ENCODE measurements at regions not wholly inside any gene's neighbourhood (a gene's known extent, or its start where the extent isn't known, plus 50 kb on each side); places are given as distances from the start of the nearest gene placed in this dataset.

DNA sequence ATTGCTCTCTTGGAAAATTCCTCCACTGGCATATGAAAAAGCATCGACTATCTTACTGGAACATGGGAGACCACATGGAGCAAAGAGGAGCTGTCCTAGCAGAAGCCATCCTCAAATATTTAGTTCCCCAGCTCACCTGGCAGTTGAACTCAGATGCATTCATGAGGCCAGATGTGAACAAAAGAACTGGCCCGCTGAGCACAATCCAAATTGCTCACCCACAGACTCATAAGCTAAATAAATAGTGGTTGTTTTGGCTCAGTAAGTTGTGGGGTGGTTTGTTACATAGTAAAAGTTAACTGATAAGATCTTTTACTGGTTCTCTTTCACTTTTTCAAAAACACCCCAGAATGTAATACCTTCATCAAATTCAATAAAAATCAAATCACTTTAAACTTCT lies 108.6 kb upstream of the CWC22 start:
- no peak overlapping the region for H3K9ac ChIP-seq (ENCODE audit: low read length)
- H3K27ac ChIP-seq (ENCODE audit: low read depth, low read length): no peak overlapping the region
- no peaks in the 10 kb centered on the region for H3K4me1 ChIP-seq (ENCODE audit: control insufficient read depth, insufficient read depth, low read length)
- no peak overlapping the region for H3K4me3 ChIP-seq (ENCODE audit: low read depth, low read length)
- H3K36me3 ChIP-seq (ENCODE audit: control insufficient read depth, insufficient read depth, low read length): no peaks in the 10 kb centered on the region
- no peaks in the 10 kb centered on the region for H3K27me3 ChIP-seq (ENCODE audit: control insufficient read depth, insufficient read depth, low read length)
- H3K9me3 ChIP-seq (ENCODE audit: control insufficient read depth, insufficient read depth, low read depth, low read length): no peaks in the 10 kb centered on the region; the same call in 1 of the 2 replicates

- H3K27ac ChIP-seq (ENCODE audit: low read depth, low read length): no peak overlapping the region
- H3K4me3 ChIP-seq (ENCODE audit: low read depth, low read length): no peak overlapping the region
- no peak overlapping the region for H3K9ac ChIP-seq (ENCODE audit: low read length)
- no peaks in the 10 kb centered on the region; the same call in 1 of the 2 replicates for H3K9me3 ChIP-seq (ENCODE audit: control insufficient read depth, insufficient read depth, low read depth, low read length)
- H3K27me3 ChIP-seq (ENCODE audit: control insufficient read depth, insufficient read depth, low read length): no peaks in the 10 kb centered on the region
- H3K36me3 ChIP-seq (ENCODE audit: control insufficient read depth, insufficient read depth, low read length): no peaks in the 10 kb centered on the region
- no peaks in the 10 kb centered on the region for H3K4me1 ChIP-seq (ENCODE audit: control insufficient read depth, insufficient read depth, low read length)
These were observed 108.2 kb upstream of the CWC22 start for GRCh38 chr2:180115269-180115668.

GRCh38 chr2:180111901-180112300 lies 104.8 kb upstream of the CWC22 start:
- H3K9me3 ChIP-seq (ENCODE audit: control insufficient read depth, insufficient read depth, low read depth, low read length): no peaks in the 10 kb centered on the region; the same call in 1 of the 2 replicates
- H3K36me3 ChIP-seq (ENCODE audit: control insufficient read depth, insufficient read depth, low read length): no peaks in the 10 kb centered on the region
- H3K4me1 ChIP-seq (ENCODE audit: control insufficient read depth, insufficient read depth, low read length): no peaks in the 10 kb centered on the region
- H3K27ac ChIP-seq (ENCODE audit: low read depth, low read length): no peak overlapping the region
- H3K9ac ChIP-seq (ENCODE audit: low read length): no peak overlapping the region
- H3K27me3 ChIP-seq (ENCODE audit: control insufficient read depth, insufficient read depth, low read length): no peaks in the 10 kb centered on the region
- H3K4me3 ChIP-seq (ENCODE audit: low read depth, low read length): no peak overlapping the region

DNA sequence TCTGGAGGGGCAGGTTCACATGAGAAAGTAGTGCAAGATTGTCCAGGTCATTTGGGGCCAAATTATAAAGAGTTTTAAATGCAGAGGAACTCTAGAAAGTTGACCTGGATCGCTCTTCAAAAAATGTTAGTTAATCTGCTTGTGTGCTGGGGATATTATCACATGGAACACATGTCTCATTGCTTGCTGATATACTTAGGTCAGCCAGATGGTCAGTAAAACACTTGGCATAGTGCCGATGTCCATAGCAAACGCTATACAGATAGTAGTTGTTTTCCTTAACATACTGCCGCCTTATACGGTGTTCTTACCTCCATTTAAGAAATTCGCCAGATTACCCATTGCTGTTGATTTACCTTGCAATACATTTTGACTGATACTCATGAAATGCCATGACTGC lies 103.4 kb upstream of the CWC22 start:
- H3K4me3 ChIP-seq (ENCODE audit: low read depth, low read length): no peak overlapping the region
- H3K27me3 ChIP-seq (ENCODE audit: control insufficient read depth, insufficient read depth, low read length): no peaks in the 10 kb centered on the region
- H3K9ac ChIP-seq (ENCODE audit: low read length): no peak overlapping the region
- no peaks in the 10 kb centered on the region for H3K9me3 ChIP-seq (ENCODE audit: control insufficient read depth, insufficient read depth, low read depth, low read length)
- no peaks in the 10 kb centered on the region for H3K36me3 ChIP-seq (ENCODE audit: control insufficient read depth, insufficient read depth, low read length)
- H3K27ac ChIP-seq (ENCODE audit: low read depth, low read length): no peak overlapping the region
- H3K4me1 ChIP-seq (ENCODE audit: control insufficient read depth, insufficient read depth, low read length): no peaks in the 10 kb centered on the region

GRCh38 chr2:180101846-180102245 lies 94.7 kb upstream of the CWC22 start:
- Histone ChIP-seq H3K36me3 (ENCODE audit: control insufficient read depth, insufficient read depth, low read length) (no peaks in the 10 kb centered on the region), H3K9ac (ENCODE audit: low read length) (no peak overlapping the region), H3K9me3 (ENCODE audit: control insufficient read depth, insufficient read depth, low read depth, low read length) (no peaks in the 10 kb centered on the region), H3K4me3 (ENCODE audit: low read depth, low read length) (no peak overlapping the region), H3K27me3 (ENCODE audit: control insufficient read depth, insufficient read depth, low read length) (no peaks in the 10 kb centered on the region), H3K27ac (ENCODE audit: low read depth, low read length) (no peak overlapping the region), H3K4me1 (ENCODE audit: control insufficient read depth, insufficient read depth, low read length) (no peaks in the 10 kb centered on the region)

- no peaks in the 10 kb centered on the region for H3K27me3 ChIP-seq (ENCODE audit: control insufficient read depth, insufficient read depth, low read length)
- H3K4me3 ChIP-seq (ENCODE audit: low read depth, low read length): no peak overlapping the region
- H3K36me3 ChIP-seq (ENCODE audit: control insufficient read depth, insufficient read depth, low read length): no peaks in the 10 kb centered on the region
These were observed 92.2 kb upstream of the CWC22 start for GRCh38 chr2:180099308-180099707.

GRCh38 chr2:180085144-180085543 lies 78.0 kb upstream of the CWC22 start:
- no peaks in the 10 kb centered on the region for H3K27me3 ChIP-seq (ENCODE audit: control insufficient read depth, insufficient read depth, low read length)
- H3K9me3 ChIP-seq (ENCODE audit: control insufficient read depth, insufficient read depth, low read depth, low read length): peaks cover 14% of the 10 kb centered on the region
- H3K36me3 ChIP-seq (ENCODE audit: control insufficient read depth, insufficient read depth, low read length): no peaks in the 10 kb centered on the region
- no peak overlapping the region for H3K9ac ChIP-seq (ENCODE audit: low read length)
- H3K4me1 ChIP-seq (ENCODE audit: control insufficient read depth, insufficient read depth, low read length): no peaks in the 10 kb centered on the region
- no peak overlapping the region for H3K27ac ChIP-seq (ENCODE audit: low read depth, low read length)
- H3K4me3 ChIP-seq (ENCODE audit: low read depth, low read length): no peak overlapping the region

More at GRCh38 chr2:180099308-180099707, 92.2 kb upstream of the CWC22 start:
- H3K9me3 ChIP-seq (ENCODE audit: control insufficient read depth, insufficient read depth, low read depth, low read length): no peaks in the 10 kb centered on the region
- no peak overlapping the region for H3K27ac ChIP-seq (ENCODE audit: low read depth, low read length)
- no peak overlapping the region for H3K9ac ChIP-seq (ENCODE audit: low read length)
- no peaks in the 10 kb centered on the region for H3K4me1 ChIP-seq (ENCODE audit: control insufficient read depth, insufficient read depth, low read length)

- Histone ChIP-seq H3K9ac (ENCODE audit: low read length) (no peak overlapping the region), H3K9me3 (ENCODE audit: control insufficient read depth, insufficient read depth, low read depth, low read length) (peaks cover 14% of the 10 kb centered on the region), H3K36me3 (ENCODE audit: control insufficient read depth, insufficient read depth, low read length) (no peaks in the 10 kb centered on the region), H3K27ac (ENCODE audit: low read depth, low read length) (no peak overlapping the region), H3K27me3 (ENCODE audit: control insufficient read depth, insufficient read depth, low read length) (no peaks in the 10 kb centered on the region), H3K4me1 (ENCODE audit: control insufficient read depth, insufficient read depth, low read length) (peaks cover 3% of the 10 kb centered on the region; the same call in 1 of the 2 replicates), H3K4me3 (ENCODE audit: low read depth, low read length) (no peak overlapping the region)
These were observed 70.3 kb upstream of the CWC22 start for GRCh38 chr2:180077295-180077906.

DNA sequence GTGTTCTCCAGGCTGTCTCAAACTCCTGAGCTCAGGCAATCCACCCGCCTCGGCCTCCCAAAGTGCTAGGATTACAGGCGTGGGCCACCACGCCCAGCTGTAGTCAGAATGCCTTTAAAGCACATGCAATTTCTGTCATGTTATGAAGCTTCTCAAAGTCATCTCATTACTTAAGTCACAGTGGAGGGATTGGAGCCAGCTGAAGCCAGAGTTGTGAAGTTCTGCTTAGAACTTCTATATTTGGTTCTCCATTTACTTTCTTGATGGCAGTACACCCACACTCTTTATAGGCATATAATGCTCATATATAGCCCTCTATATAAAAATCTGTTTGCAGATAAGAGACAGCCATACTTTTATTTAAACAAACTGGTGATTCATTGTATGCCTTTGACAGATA lies 68.8 kb upstream of the CWC22 start:
- no peaks in the 10 kb centered on the region for H3K27me3 ChIP-seq (ENCODE audit: control insufficient read depth, insufficient read depth, low read length)
- H3K4me3 ChIP-seq (ENCODE audit: low read depth, low read length): no peak overlapping the region
- no peaks in the 10 kb centered on the region for H3K36me3 ChIP-seq (ENCODE audit: control insufficient read depth, insufficient read depth, low read length)
- H3K9me3 ChIP-seq (ENCODE audit: control insufficient read depth, insufficient read depth, low read depth, low read length): peaks cover 13% of the 10 kb centered on the region
- H3K4me1 ChIP-seq (ENCODE audit: control insufficient read depth, insufficient read depth, low read length): peaks cover 3% of the 10 kb centered on the region; the same call in 1 of the 2 replicates
- H3K27ac ChIP-seq (ENCODE audit: low read depth, low read length): no peak overlapping the region
- no peak overlapping the region for H3K9ac ChIP-seq (ENCODE audit: low read length)

- Histone ChIP-seq H3K27me3 (ENCODE audit: control insufficient read depth, insufficient read depth, low read length) (no peaks in the 10 kb centered on the region), H3K4me3 (ENCODE audit: low read depth, low read length) (no peak overlapping the region), H3K9me3 (ENCODE audit: control insufficient read depth, insufficient read depth, low read depth, low read length) (peaks cover 24% of the 10 kb centered on the region), H3K9ac (ENCODE audit: low read length) (no peak overlapping the region), H3K36me3 (ENCODE audit: control insufficient read depth, insufficient read depth, low read length) (no peaks in the 10 kb centered on the region), H3K4me1 (ENCODE audit: control insufficient read depth, insufficient read depth, low read length) (peaks cover 3% of the 10 kb centered on the region; the same call in 1 of the 2 replicates), H3K27ac (ENCODE audit: low read depth, low read length) (no peak overlapping the region)
These were observed 64.7 kb upstream of the CWC22 start for GRCh38 chr2:180071797-180072196.

GRCh38 chr2:180063494-180064092 lies 56.5 kb upstream of the CWC22 start:
- peaks cover 6% of the 10 kb centered on the region for H3K4me1 ChIP-seq (ENCODE audit: control insufficient read depth, insufficient read depth, low read length)
- no peak overlapping the region for H3K4me3 ChIP-seq (ENCODE audit: low read depth, low read length)
- H3K9me3 ChIP-seq (ENCODE audit: control insufficient read depth, insufficient read depth, low read depth, low read length): no peaks in the 10 kb centered on the region
- H3K27me3 ChIP-seq (ENCODE audit: control insufficient read depth, insufficient read depth, low read length): no peaks in the 10 kb centered on the region
- H3K27ac ChIP-seq (ENCODE audit: low read depth, low read length): no peak overlapping the region
- H3K36me3 ChIP-seq (ENCODE audit: control insufficient read depth, insufficient read depth, low read length): no peaks in the 10 kb centered on the region
- no peak overlapping the region for H3K9ac ChIP-seq (ENCODE audit: low read length)

All from HUES6 (cell line).